Calu3 (cell line): ENCODE measurements at regions not wholly inside any gene's neighbourhood (a gene's known extent, or its start where the extent isn't known, plus 50 kb on each side); places are given as distances from the start of the nearest gene placed in this dataset.

Experiments used
- BruUV-seq: library from RNA; stranded (reverse); fragments of 400-500 nt; replicated peaks from 2 replicates; lab custom pipeline; 2021; lab: Mats Ljungman, UMichigan
- CTCF ChIA-PET: fragments of 300-600 bp; sonication (Branson Sonifier 250); formaldehyde crosslinking; loops from one replicate; lab custom pipeline; 2022; ENCODE audit warnings: antibody characterized with exemption; lab: Charles Lee
- DNase-seq: peaks from one replicate; pipeline ENCODE4 v3.0.0; 2022
- H3K27ac Mint-ChIP-seq: one replicate; pipeline ENCODE4 v1.8.0; 2022; ENCODE audit warnings: mixed read lengths; ENCODE audit not compliant: unreplicated experiment
- H3K27me3 Mint-ChIP-seq: one replicate; pipeline ENCODE4 v1.8.0; 2022; ENCODE audit warnings: mixed read lengths; ENCODE audit not compliant: unreplicated experiment
- H3K36me3 Mint-ChIP-seq: one replicate; pipeline ENCODE4 v1.8.0; 2022; ENCODE audit warnings: mild to moderate bottlenecking, moderate library complexity, mixed read lengths; ENCODE audit not compliant: insufficient read depth, unreplicated experiment
- H3K4me1 Mint-ChIP-seq: one replicate; pipeline ENCODE4 v1.8.0; 2022; ENCODE audit warnings: mild to moderate bottlenecking, low read depth, mixed read lengths; ENCODE audit not compliant: unreplicated experiment
- H3K4me3 Mint-ChIP-seq: one replicate; pipeline ENCODE4 v1.8.0; 2022; ENCODE audit warnings: mild to moderate bottlenecking, low read depth, moderate library complexity, mixed read lengths; ENCODE audit not compliant: unreplicated experiment
- H3K9me3 Mint-ChIP-seq: one replicate; pipeline ENCODE4 v1.8.0; 2022; ENCODE audit warnings: low read depth, mixed read lengths; ENCODE audit not compliant: unreplicated experiment
- CTCF ChIP-seq: fragments of 200-600 bp; IDR thresholded peaks from one replicate; pipeline ENCODE4 v1.8.0; 2022; ENCODE audit warnings: antibody characterized with exemption; ENCODE audit not compliant: unreplicated experiment
- intact Hi-C: fragments of 100-400 bp; cut with micrococcal nuclease; formaldehyde crosslinking; loops from one replicate; pipeline ENCODE4 v1.10.0; 2022; ENCODE audit not compliant: unreplicated experiment

GRCh38 chr10:23892296-23892695, 316.6 kb upstream of the KIAA1217 start:
- no peaks in the 10 kb centered on the region for H3K36me3 Mint-ChIP-seq
- H3K9me3 Mint-ChIP-seq, result peaks cover 2% of the 10 kb centered on the region
- TF ChIP-seq CTCF, result no peak
- H3K4me3 Mint-ChIP-seq, result no peak overlapping the region
- no TSS peak for BruUV-seq
- H3K4me1 Mint-ChIP-seq, result no peaks in the 10 kb centered on the region
- no peaks in the 10 kb centered on the region for H3K27me3 Mint-ChIP-seq
- intact Hi-C loops, result no loop called here
- CTCF ChIA-PET, result no interaction called here
- no peak for DNase-seq
- H3K27ac Mint-ChIP-seq, result no peak overlapping the region

GRCh38 chr10:23897267-23897666, 311.7 kb upstream of the KIAA1217 start:
- Mint-ChIP-seq H3K4me3 (no peak overlapping the region), H3K36me3 (no peaks in the 10 kb centered on the region), H3K4me1 (no peaks in the 10 kb centered on the region), H3K27ac (no peak overlapping the region), H3K9me3 (peaks cover 2% of the 10 kb centered on the region), H3K27me3 (no peaks in the 10 kb centered on the region)
- CTCF ChIA-PET, result no interaction called here
- DNase-seq, result no peak
- no TSS peak for BruUV-seq
- no peak for TF ChIP-seq CTCF
- intact Hi-C loops, result no loop called here

- BruUV-seq, result no TSS peak
- CTCF ChIA-PET, result no interaction called here
- H3K4me3 Mint-ChIP-seq, result no peak overlapping the region
- no peak overlapping the region for H3K27ac Mint-ChIP-seq
- TF ChIP-seq CTCF, result no peak
- no peaks in the 10 kb centered on the region for H3K4me1 Mint-ChIP-seq
- no peaks in the 10 kb centered on the region for H3K36me3 Mint-ChIP-seq
- DNase-seq, result no peak
- no peaks in the 10 kb centered on the region for H3K27me3 Mint-ChIP-seq
- H3K9me3 Mint-ChIP-seq, result peaks cover 2% of the 10 kb centered on the region
- intact Hi-C loops, result no loop called here
Measured at GRCh38 chr10:23897861-23898260, 311.1 kb upstream of the KIAA1217 start.

GRCh38 chr10:23899166-23899565, 309.8 kb upstream of the KIAA1217 start:
- Mint-ChIP-seq H3K36me3 (no peaks in the 10 kb centered on the region), H3K9me3 (peaks cover 2% of the 10 kb centered on the region), H3K4me1 (no peaks in the 10 kb centered on the region), H3K27ac (no peak overlapping the region), H3K4me3 (no peak overlapping the region), H3K27me3 (no peaks in the 10 kb centered on the region)
- no peak for DNase-seq
- no TSS peak for BruUV-seq
- no peak for TF ChIP-seq CTCF
- intact Hi-C loops, result no loop called here
- CTCF ChIA-PET, result no interaction called here
